K562 (cell line): ENCODE measurements at regions not wholly inside any gene's neighbourhood (a gene's known extent, or its start where the extent isn't known, plus 50 kb on each side); places are given as distances from the start of the nearest gene placed in this dataset.

Experiments
- CBX1 ChIP-seq: sonication (generic); IDR thresholded peaks from 2 replicates; pipeline ENCODE4 v1.6.1; 2016; ENCODE audit warnings: antibody characterized with exemption, low read depth, mild to moderate bottlenecking
- CHD2 ChIP-seq: IDR thresholded peaks from 2 replicates; pipeline ENCODE4 v1.6.1; 2011; ENCODE audit warnings: low read depth, low read length
- DIDO1 ChIP-seq: fragments of 450-650 bp; IDR thresholded peaks from 2 replicates; pipeline ENCODE4 v1.6.1; 2016; ENCODE audit warnings: low read depth, missing biosample characterization, missing genetic modification characterization
- EP300 ChIP-seq: IDR thresholded peaks from 2 replicates; pipeline ENCODE4 v1.6.1; 2012; ENCODE audit warnings: low read length, improper control_type of control experiment
- NR1H2 ChIP-seq: sonication (generic); formaldehyde crosslinking; IDR thresholded peaks from 2 replicates; pipeline ENCODE4 v1.4.0; 2020; ENCODE audit warnings: mild to moderate bottlenecking, missing genetic modification reagents
- NUFIP1 ChIP-seq: fragments of 450-650 bp; IDR thresholded peaks from 2 replicates; pipeline ENCODE4 v1.6.1; 2018; ENCODE audit not compliant: partially characterized antibody
- RBM34 ChIP-seq: fragments of 200-400 bp; formaldehyde crosslinking; IDR thresholded peaks from 2 replicates; pipeline ENCODE4 v1.6.1; 2018; ENCODE audit warnings: low read length, borderline replicate concordance; ENCODE audit not compliant: insufficient read depth
- SMAD2 ChIP-seq: fragments of 150-350 bp; IDR thresholded peaks from 2 replicates; pipeline ENCODE4 v1.6.1; 2014; ENCODE audit warnings: low read depth, mild to moderate bottlenecking, low read length
- TAF9B ChIP-seq: fragments of 450-650 bp; IDR thresholded peaks from 2 replicates; pipeline ENCODE4 v1.6.1; 2018; ENCODE audit warnings: mild to moderate bottlenecking; ENCODE audit not compliant: partially characterized antibody
- ZNF318 ChIP-seq, 2 experiments: fragments of 450-650 bp; IDR thresholded peaks; 2 replicates each; pipeline ENCODE4 v1.6.1; 2016; ENCODE audit warnings: mild to moderate bottlenecking in 2 of 2, borderline replicate concordance in 1 of 2, low read depth in 1 of 2, moderate library complexity in 1 of 2
- ZNF57 ChIP-seq: fragments of 450-650 bp; formaldehyde crosslinking; IDR thresholded peaks from 2 replicates; pipeline ENCODE4 v1.4.0; 2020; ENCODE audit warnings: mild to moderate bottlenecking, moderate library complexity
- ZNF707 ChIP-seq: fragments of 250-450 bp; sonication (Bioruptor Pico); conservative IDR thresholded peaks from 2 replicates; pipeline ENCODE4 v1.8.0; 2022; ENCODE audit warnings: inconsistent platforms, mild to moderate bottlenecking, moderate library complexity
- TF ChIP-seq, protein P1 (sequence below): fragments of 250-450 bp; sonication (Bioruptor Pico); IDR thresholded peaks from 2 replicates; pipeline ENCODE4 v1.4.0; 2020

DNA sequence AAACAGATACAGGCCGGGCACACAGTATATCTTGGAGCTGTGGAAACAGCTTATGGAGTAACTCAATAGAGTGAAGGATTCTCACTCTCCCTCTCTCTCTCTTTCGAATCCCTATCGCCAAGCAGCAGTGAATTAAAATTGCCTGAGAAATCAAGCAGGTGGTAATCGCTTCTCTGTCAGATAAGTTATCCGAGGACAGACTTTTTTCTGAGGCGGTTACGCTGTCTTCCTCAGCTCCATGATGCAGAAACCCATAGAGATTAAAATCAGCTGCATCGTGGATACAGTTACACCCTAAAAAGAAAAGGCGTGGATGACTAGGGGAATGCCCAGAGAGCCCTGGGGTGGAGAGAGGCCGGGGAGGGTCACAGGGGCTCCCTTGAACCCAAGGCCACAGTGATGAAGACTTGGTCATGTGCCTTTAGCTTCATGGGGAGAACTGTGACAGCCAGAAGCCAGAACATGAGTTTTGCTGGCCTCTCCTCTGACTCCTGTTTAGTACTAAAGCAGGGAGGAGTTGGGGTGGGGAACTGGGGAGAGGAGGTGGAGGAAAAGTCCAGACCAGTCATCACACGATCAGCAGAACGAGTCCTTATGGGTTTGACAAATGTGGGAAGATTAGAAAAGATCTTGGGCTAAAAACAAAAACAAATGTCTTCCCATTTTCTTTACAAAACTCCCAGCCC, 138.8 kb upstream of the JARID2 start (continued):
- TF ChIP-seq ZNF318 (IDR thresholded peaks at IDR 0.05; ENCODE audit: borderline replicate concordance in 1 of 2, low read depth in 1 of 2) (no peak), EP300 (peak; percentile 90), DIDO1 (tag) (no peak), SMAD2 (no peak), CBX1 (no peak), ZNF57 (no peak), NR1H2 (CRISPR knock-in tag) (no peak), ZNF707 (CRISPR knock-in tag) (0 out of 2 replicates have a peak, but pooled peaks have one; percentile 37), CHD2 (no peak), NUFIP1 (no peak), RBM34 (no peak), TAF9B (no peak)
- TF ChIP-seq, protein P1, sequence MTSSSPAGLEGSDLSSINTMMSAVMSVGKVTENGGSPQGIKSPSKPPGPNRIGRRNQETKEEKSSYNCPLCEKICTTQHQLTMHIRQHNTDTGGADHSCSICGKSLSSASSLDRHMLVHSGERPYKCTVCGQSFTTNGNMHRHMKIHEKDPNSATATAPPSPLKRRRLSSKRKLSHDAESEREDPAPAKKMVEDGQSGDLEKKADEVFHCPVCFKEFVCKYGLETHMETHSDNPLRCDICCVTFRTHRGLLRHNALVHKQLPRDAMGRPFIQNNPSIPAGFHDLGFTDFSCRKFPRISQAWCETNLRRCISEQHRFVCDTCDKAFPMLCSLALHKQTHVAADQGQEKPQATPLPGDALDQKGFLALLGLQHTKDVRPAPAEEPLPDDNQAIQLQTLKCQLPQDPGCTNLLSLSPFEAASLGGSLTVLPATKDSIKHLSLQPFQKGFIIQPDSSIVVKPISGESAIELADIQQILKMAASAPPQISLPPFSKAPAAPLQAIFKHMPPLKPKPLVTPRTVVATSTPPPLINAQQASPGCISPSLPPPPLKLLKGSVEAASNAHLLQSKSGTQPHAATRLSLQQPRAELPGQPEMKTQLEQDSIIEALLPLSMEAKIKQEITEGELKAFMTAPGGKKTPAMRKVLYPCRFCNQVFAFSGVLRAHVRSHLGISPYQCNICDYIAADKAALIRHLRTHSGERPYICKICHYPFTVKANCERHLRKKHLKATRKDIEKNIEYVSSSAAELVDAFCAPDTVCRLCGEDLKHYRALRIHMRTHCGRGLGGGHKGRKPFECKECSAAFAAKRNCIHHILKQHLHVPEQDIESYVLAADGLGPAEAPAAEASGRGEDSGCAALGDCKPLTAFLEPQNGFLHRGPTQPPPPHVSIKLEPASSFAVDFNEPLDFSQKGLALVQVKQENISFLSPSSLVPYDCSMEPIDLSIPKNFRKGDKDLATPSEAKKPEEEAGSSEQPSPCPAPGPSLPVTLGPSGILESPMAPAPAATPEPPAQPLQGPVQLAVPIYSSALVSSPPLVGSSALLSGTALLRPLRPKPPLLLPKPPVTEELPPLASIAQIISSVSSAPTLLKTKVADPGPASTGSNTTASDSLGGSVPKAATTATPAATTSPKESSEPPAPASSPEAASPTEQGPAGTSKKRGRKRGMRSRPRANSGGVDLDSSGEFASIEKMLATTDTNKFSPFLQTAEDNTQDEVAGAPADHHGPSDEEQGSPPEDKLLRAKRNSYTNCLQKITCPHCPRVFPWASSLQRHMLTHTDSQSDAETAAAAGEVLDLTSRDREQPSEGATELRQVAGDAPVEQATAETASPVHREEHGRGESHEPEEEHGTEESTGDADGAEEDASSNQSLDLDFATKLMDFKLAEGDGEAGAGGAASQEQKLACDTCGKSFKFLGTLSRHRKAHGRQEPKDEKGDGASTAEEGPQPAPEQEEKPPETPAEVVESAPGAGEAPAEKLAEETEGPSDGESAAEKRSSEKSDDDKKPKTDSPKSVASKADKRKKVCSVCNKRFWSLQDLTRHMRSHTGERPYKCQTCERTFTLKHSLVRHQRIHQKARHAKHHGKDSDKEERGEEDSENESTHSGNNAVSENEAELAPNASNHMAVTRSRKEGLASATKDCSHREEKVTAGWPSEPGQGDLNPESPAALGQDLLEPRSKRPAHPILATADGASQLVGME (CRISPR knock-in tag) = 0 out of 2 replicates have a peak, but pooled peaks have one; percentile 66
